GM23338 (cell line): ENCODE measurements at regions not wholly inside any gene's neighbourhood (a gene's known extent, or its start where the extent isn't known, plus 50 kb on each side); places are given as distances from the start of the nearest gene placed in this dataset.

Experiments used
- ATAC-seq: fragments of 200-7000 bp; cut with Tn5 transposase; 3 replicates; pipeline ENCODE4 v1.9.1; 2020
- DNase-seq: peaks from one replicate; pipeline ENCODE4 v3.0.0-alpha.2; 2015; ENCODE audit warnings: low spot score
- H2AFZ ChIP-seq: fragments of 200-600 bp; sonication (generic); 2 replicates; pipeline ENCODE4 v1.8.0; 2016; ENCODE audit warnings: antibody characterized with exemption, mild to moderate bottlenecking, moderate library complexity
- H3F3A ChIP-seq: fragments of 200-600 bp; sonication (generic); replicated peaks from 2 replicates; pipeline ENCODE4 v1.8.0; 2017; ENCODE audit warnings: antibody characterized with exemption, mixed run types, low read depth
- H3K27ac ChIP-seq: fragments of 200-600 bp; sonication (generic); 2 replicates; pipeline ENCODE4 v1.6.1; 2016; ENCODE audit warnings: low read depth
- H3K27me3 ChIP-seq: fragments of 200-600 bp; sonication (generic); 2 replicates; pipeline ENCODE4 v1.8.0; 2016; ENCODE audit warnings: mild to moderate bottlenecking, mixed run types, moderate library complexity; ENCODE audit not compliant: insufficient read depth
- H3K36me3 ChIP-seq: fragments of 200-600 bp; sonication (generic); 2 replicates; pipeline ENCODE4 v1.8.0; 2016; ENCODE audit warnings: mild to moderate bottlenecking; ENCODE audit not compliant: insufficient read depth
- H3K4me1 ChIP-seq: fragments of 200-600 bp; sonication (generic); 2 replicates; pipeline ENCODE4 v1.8.0; 2016; ENCODE audit warnings: mild to moderate bottlenecking, moderate library complexity; ENCODE audit not compliant: insufficient read depth
- H3K4me2 ChIP-seq: fragments of 200-600 bp; sonication (generic); 2 replicates; pipeline ENCODE4 v1.7.1; 2017; ENCODE audit warnings: mixed run types
- H3K4me3 ChIP-seq: fragments of 200-600 bp; sonication (generic); 2 replicates; pipeline ENCODE4 v1.6.1; 2016; ENCODE audit warnings: mixed run types
- H3K79me2 ChIP-seq: fragments of 200-600 bp; sonication (generic); replicated peaks from 2 replicates; pipeline ENCODE4 v1.8.0; 2017; ENCODE audit warnings: mild to moderate bottlenecking; ENCODE audit not compliant: insufficient read depth
- H3K9me2 ChIP-seq: fragments of 200-600 bp; sonication (generic); 2 replicates; pipeline ENCODE4 v1.8.0; 2017; ENCODE audit not compliant: insufficient read depth
- H4K20me1 ChIP-seq: fragments of 200-600 bp; sonication (generic); replicated peaks from 2 replicates; pipeline ENCODE4 v1.8.0; 2017; ENCODE audit warnings: mild to moderate bottlenecking; ENCODE audit not compliant: insufficient read depth
- H3K27ac Mint-ChIP-seq: 2 replicates; pipeline ENCODE4 v1.8.0; 2020; ENCODE audit warnings: inconsistent platforms, mild to moderate bottlenecking, moderate library complexity, mixed read lengths
- H3K27me3 Mint-ChIP-seq: 3 replicates; pipeline ENCODE4 v1.8.0; 2022; ENCODE audit warnings: low read depth, mild to moderate bottlenecking, moderate library complexity, mixed read lengths, inconsistent platforms; ENCODE audit not compliant: insufficient read depth, poor library complexity
- H3K36me3 Mint-ChIP-seq: 3 replicates; pipeline ENCODE4 v1.8.0; 2021; ENCODE audit warnings: low read depth, mild to moderate bottlenecking, inconsistent platforms, moderate library complexity, mixed read lengths
- H3K4me1 Mint-ChIP-seq: 3 replicates; pipeline ENCODE4 v1.8.0; 2020; ENCODE audit warnings: mild to moderate bottlenecking, inconsistent platforms, mixed read lengths
- H3K4me3 Mint-ChIP-seq: 3 replicates; pipeline ENCODE4 v1.8.0; 2021; ENCODE audit warnings: moderate library complexity, mild to moderate bottlenecking, inconsistent platforms, mixed read lengths
- H3K9me3 Mint-ChIP-seq: 3 replicates; pipeline ENCODE4 v1.8.0; 2020; ENCODE audit warnings: moderate library complexity, mild to moderate bottlenecking, inconsistent platforms, mixed read lengths
- ETS1 ChIP-seq: IDR thresholded peaks from 2 replicates; pipeline ENCODE4 v1.6.1; 2016; ENCODE audit warnings: antibody characterized with exemption
- EZH2 ChIP-seq: fragments of 200-600 bp; sonication (generic); IDR thresholded peaks from one replicate; pipeline ENCODE4 v1.8.0; 2017; ENCODE audit warnings: antibody characterized with exemption, mild to moderate bottlenecking, low read depth; ENCODE audit not compliant: unreplicated experiment
- EZH2phosphoT487 ChIP-seq: fragments of 200-600 bp; sonication (generic); IDR thresholded peaks from one replicate; pipeline ENCODE4 v1.8.1; 2018; ENCODE audit warnings: antibody characterized with exemption; ENCODE audit not compliant: unreplicated experiment
- JUNB ChIP-seq: IDR thresholded peaks from one replicate; pipeline ENCODE4 v1.6.1; 2016; ENCODE audit warnings: antibody characterized with exemption; ENCODE audit not compliant: unreplicated experiment
- NANOG ChIP-seq: IDR thresholded peaks from 2 replicates; pipeline ENCODE4 v1.6.1; 2016; ENCODE audit warnings: antibody characterized with exemption, borderline replicate concordance
- STAT1 ChIP-seq: IDR thresholded peaks from one replicate; pipeline ENCODE4 v1.6.1; 2016; ENCODE audit warnings: antibody characterized with exemption; ENCODE audit not compliant: unreplicated experiment
- ZNF114 ChIP-seq: fragments of 250-450 bp; sonication (Bioruptor Pico); IDR thresholded peaks from 2 replicates; pipeline ENCODE4 v1.5.0; 2020; ENCODE audit warnings: mild to moderate bottlenecking, moderate library complexity
- ZNF331 ChIP-seq: fragments of 250-450 bp; sonication (Bioruptor Pico); IDR thresholded peaks from 2 replicates; pipeline ENCODE4 v1.5.0; 2020; ENCODE audit warnings: low read depth, mild to moderate bottlenecking, moderate library complexity
- TF ChIP-seq, protein P1 (sequence below): IDR thresholded peaks from one replicate; pipeline ENCODE4 v1.6.1; 2018; ENCODE audit warnings: antibody characterized with exemption; ENCODE audit not compliant: unreplicated experiment
- TF ChIP-seq, protein P2 (sequence below), 2 experiments: fragments of 200-600 bp in 1 of 2; sonication (generic) in 1 of 2; conservative IDR thresholded peaks; 2 replicates each; pipeline versions ENCODE4 v1.5.1 to v1.6.1; 2016 to 2017; ENCODE audit warnings: antibody characterized with exemption in 2 of 2, low read depth in 2 of 2, mild to moderate bottlenecking in 2 of 2, moderate library complexity in 1 of 2

- TF ChIP-seq EZH2: no peak
Measured at GRCh38 chr10:4246881-4247358, 461.9 kb upstream of the KLF6 start (continued).

DNA sequence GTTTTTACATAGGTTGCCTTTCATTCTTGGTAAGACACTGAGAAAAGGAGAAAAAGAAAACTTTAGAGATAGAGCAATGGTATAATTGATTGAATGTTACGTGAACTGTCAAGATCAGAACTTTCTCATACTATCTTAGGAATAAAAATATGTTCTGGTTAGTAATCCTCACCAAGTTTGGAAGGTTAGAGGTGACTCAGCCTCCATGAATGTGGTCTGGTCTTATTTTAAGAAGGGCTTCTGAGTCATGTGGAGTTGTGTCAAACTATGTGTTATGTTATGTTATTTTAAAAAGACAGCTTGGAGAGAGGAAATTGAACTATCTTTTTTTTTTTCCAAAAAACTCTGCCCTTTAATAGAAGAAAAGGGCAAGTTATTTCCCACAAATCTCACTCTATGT, 458.6 kb upstream of the KLF6 start:
- H3K4me3 Mint-ChIP-seq: no peak overlapping the region
- TF ChIP-seq ZNF114: no peak
- no peak for TF ChIP-seq NANOG
- Histone ChIP-seq H3K79me2 (no peaks in the 10 kb centered on the region), H3K27me3 (no peaks in the 10 kb centered on the region), H3F3A (no peaks in the 10 kb centered on the region), H3K36me3 (no peaks in the 10 kb centered on the region), H3K4me3 (no peak overlapping the region), H3K4me1 (peaks cover 20% of the 10 kb centered on the region), H3K4me2 (no peak overlapping the region), H3K9me2 (no peaks in the 10 kb centered on the region), H2AFZ (no peak overlapping the region), H3K27ac (no peak overlapping the region), H4K20me1 (no peaks in the 10 kb centered on the region)
- H3K4me1 Mint-ChIP-seq: peaks cover 26% of the 10 kb centered on the region
- DNase-seq (no peak), ATAC-seq (no peak)
- no peak overlapping the region for H3K27ac Mint-ChIP-seq
- H3K36me3 Mint-ChIP-seq: no peaks in the 10 kb centered on the region
- no peaks in the 10 kb centered on the region for H3K27me3 Mint-ChIP-seq
- no peaks in the 10 kb centered on the region for H3K9me3 Mint-ChIP-seq

DNA sequence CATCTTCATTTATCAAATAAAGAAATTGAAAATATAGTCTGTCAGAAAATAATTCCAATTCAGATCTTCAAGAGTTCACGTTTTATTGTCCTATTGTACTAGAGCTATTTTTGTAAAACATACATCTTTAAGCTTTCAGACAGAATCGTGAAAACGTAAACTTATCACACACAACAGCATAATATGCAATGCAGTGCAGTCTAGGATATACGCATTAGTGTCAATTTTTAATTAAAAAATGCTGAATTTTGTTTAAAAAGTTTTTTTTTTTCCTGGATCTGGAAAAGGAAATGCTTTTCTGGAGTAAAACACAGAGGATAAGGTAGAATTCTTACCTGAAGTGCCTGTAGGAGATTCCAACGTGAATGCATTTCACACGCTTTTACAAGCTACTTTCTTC, 458.2 kb upstream of the KLF6 start:
- Mint-ChIP-seq H3K4me1 (peaks cover 26% of the 10 kb centered on the region), H3K4me3 (no peak overlapping the region), H3K36me3 (no peaks in the 10 kb centered on the region), H3K9me3 (no peaks in the 10 kb centered on the region), H3K27ac (no peak overlapping the region), H3K27me3 (no peaks in the 10 kb centered on the region)
- Histone ChIP-seq H3K4me1 (peaks cover 20% of the 10 kb centered on the region), H2AFZ (no peak overlapping the region), H3K79me2 (no peaks in the 10 kb centered on the region), H3K9me2 (no peaks in the 10 kb centered on the region), H3K36me3 (no peaks in the 10 kb centered on the region), H3K27me3 (no peaks in the 10 kb centered on the region), H3K27ac (no peak overlapping the region), H3F3A (no peaks in the 10 kb centered on the region), H4K20me1 (no peaks in the 10 kb centered on the region), H3K4me2 (no peak overlapping the region), H3K4me3 (no peak overlapping the region)
- DNase-seq: no peak
- ATAC-seq: no peak
- TF ChIP-seq EZH2phosphoT487: no peak
- no peak for TF ChIP-seq STAT1
- no peak for TF ChIP-seq JUNB
- TF ChIP-seq, protein P1, sequence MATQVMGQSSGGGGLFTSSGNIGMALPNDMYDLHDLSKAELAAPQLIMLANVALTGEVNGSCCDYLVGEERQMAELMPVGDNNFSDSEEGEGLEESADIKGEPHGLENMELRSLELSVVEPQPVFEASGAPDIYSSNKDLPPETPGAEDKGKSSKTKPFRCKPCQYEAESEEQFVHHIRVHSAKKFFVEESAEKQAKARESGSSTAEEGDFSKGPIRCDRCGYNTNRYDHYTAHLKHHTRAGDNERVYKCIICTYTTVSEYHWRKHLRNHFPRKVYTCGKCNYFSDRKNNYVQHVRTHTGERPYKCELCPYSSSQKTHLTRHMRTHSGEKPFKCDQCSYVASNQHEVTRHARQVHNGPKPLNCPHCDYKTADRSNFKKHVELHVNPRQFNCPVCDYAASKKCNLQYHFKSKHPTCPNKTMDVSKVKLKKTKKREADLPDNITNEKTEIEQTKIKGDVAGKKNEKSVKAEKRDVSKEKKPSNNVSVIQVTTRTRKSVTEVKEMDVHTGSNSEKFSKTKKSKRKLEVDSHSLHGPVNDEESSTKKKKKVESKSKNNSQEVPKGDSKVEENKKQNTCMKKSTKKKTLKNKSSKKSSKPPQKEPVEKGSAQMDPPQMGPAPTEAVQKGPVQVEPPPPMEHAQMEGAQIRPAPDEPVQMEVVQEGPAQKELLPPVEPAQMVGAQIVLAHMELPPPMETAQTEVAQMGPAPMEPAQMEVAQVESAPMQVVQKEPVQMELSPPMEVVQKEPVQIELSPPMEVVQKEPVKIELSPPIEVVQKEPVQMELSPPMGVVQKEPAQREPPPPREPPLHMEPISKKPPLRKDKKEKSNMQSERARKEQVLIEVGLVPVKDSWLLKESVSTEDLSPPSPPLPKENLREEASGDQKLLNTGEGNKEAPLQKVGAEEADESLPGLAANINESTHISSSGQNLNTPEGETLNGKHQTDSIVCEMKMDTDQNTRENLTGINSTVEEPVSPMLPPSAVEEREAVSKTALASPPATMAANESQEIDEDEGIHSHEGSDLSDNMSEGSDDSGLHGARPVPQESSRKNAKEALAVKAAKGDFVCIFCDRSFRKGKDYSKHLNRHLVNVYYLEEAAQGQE: no peak
- no peak for TF ChIP-seq ETS1
- TF ChIP-seq, protein P2, sequence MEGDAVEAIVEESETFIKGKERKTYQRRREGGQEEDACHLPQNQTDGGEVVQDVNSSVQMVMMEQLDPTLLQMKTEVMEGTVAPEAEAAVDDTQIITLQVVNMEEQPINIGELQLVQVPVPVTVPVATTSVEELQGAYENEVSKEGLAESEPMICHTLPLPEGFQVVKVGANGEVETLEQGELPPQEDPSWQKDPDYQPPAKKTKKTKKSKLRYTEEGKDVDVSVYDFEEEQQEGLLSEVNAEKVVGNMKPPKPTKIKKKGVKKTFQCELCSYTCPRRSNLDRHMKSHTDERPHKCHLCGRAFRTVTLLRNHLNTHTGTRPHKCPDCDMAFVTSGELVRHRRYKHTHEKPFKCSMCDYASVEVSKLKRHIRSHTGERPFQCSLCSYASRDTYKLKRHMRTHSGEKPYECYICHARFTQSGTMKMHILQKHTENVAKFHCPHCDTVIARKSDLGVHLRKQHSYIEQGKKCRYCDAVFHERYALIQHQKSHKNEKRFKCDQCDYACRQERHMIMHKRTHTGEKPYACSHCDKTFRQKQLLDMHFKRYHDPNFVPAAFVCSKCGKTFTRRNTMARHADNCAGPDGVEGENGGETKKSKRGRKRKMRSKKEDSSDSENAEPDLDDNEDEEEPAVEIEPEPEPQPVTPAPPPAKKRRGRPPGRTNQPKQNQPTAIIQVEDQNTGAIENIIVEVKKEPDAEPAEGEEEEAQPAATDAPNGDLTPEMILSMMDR (conservative IDR thresholded peaks at IDR 0.05; ENCODE audit: low read depth in 2 of 2): no peak
- no peak for TF ChIP-seq ZNF331 (CRISPR knock-in tag)
- TF ChIP-seq EZH2: no peak
